GM12864 (cell line): ENCODE measurements at regions not wholly inside any gene's neighbourhood (a gene's known extent, or its start where the extent isn't known, plus 50 kb on each side); places are given as distances from the start of the nearest gene placed in this dataset.
"Not testable (repeated sequence)": the region's sequence is repeated elsewhere in the genome, so short reads cannot be mapped to it uniquely, and the experiment has no call there.

ENCODE experiments used
- DNase-seq: peaks from one replicate; pipeline ENCODE4 v3.0.0-alpha.2; 2011; ENCODE audit warnings: low read depth
- H3K4me3 ChIP-seq: 2 replicates; pipeline ENCODE4 v1.5.1; 2011; ENCODE audit warnings: mild to moderate bottlenecking, low read depth, low read length, control low read depth
- TF ChIP-seq, protein P1 (sequence below): IDR thresholded peaks from 2 replicates; pipeline ENCODE4 v1.5.1; 2011; ENCODE audit warnings: low read depth, mild to moderate bottlenecking, moderate library complexity, low read length, control low read depth, inconsistent platforms; ENCODE audit errors: missing control alignments

DNA sequence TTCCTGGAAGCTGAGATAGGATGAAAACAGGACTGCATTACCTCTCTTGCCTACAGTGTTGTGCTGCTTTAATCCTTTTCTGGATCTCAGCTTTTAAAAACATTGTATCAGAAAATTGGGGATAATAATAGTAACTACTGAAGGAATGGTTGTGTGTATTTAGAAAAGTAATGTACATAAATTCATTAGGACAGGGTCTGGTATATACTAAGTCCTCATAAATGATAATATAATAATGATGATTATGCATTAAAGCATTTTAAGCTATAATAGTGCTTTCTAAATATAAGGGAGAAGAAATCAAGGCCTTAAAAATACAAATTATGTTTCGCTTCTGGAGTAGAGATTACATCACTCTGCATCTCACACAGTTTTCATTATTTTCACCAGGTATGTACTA lies 530.1 kb downstream of the ZNF385D start:
- DNase-seq, result no peak
- no peak overlapping the region for H3K4me3 ChIP-seq
- TF ChIP-seq, protein P1, sequence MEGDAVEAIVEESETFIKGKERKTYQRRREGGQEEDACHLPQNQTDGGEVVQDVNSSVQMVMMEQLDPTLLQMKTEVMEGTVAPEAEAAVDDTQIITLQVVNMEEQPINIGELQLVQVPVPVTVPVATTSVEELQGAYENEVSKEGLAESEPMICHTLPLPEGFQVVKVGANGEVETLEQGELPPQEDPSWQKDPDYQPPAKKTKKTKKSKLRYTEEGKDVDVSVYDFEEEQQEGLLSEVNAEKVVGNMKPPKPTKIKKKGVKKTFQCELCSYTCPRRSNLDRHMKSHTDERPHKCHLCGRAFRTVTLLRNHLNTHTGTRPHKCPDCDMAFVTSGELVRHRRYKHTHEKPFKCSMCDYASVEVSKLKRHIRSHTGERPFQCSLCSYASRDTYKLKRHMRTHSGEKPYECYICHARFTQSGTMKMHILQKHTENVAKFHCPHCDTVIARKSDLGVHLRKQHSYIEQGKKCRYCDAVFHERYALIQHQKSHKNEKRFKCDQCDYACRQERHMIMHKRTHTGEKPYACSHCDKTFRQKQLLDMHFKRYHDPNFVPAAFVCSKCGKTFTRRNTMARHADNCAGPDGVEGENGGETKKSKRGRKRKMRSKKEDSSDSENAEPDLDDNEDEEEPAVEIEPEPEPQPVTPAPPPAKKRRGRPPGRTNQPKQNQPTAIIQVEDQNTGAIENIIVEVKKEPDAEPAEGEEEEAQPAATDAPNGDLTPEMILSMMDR, result no peak

- no peak overlapping the region for H3K4me3 ChIP-seq
- DNase-seq, result no peak
- TF ChIP-seq, protein P1, result no peak
Measured at GRCh38 chr3:21216598-21216997, 534.4 kb downstream of the ZNF385D start.

- not testable (repeated sequence) for DNase-seq, H3K4me3 ChIP-seq
Measured at GRCh38 chr3:21204122-21204521, 546.9 kb downstream of the ZNF385D start.

DNA sequence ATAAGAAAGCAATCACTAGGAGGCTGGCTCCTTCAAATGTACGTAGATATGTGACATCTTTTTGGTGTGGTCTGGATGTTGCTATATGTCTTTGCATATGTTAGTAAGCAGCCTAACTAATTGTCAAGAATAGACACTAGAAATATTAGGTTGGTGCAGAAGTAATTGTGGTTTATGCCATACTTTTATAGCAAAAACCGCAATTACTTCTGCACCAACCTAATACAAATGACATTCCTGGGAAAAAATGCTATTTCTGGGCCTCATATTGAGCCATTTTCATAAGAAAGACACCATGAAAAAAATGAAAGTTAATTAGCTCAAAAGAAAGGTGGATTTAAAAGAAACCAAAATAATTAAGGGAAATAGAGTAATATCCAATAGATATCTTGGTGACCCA lies 555.8 kb downstream of the ZNF385D start:
- TF ChIP-seq, protein P1, result no peak
- no peak for DNase-seq
- no peak overlapping the region for H3K4me3 ChIP-seq

DNA sequence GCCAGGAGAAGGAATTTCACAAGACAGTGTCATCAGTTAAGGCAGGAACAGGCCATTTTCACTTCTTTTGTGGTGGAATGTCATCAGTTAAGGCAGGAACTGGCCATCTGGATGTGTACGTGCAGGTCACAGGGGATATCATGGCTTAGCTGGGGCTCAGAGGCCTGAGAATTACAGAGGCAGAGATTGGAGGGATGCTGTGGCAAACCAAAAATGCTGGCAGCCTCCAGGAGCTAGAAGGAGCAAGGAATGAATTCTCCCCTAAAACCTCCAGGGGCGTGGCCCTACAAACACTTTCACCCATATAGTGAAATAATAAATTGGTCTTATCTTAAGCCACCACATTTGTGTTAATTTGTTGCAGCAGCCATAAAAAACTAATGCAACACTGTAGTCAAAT lies 557.0 kb downstream of the ZNF385D start:
- H3K4me3 ChIP-seq, DNase-seq: not testable (repeated sequence)

DNA sequence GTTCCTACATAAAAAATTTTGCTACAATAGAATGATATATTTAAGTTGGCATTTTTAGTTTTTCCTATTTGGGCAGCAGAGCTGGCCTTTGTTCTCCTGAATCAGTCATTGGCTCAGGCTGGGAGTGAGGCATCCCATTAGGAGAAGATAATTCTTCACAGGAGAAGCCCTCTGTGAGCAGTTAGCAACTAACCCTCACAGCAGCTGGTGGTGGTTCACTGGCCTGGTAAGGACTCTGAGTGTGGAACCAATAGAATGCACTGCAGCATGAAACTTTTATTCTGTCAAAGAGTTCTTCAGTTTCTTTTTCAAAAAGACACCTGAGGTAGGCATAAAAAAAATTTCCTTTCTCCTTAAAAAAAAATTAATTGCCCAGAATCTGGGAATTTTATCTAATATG lies 562.6 kb downstream of the ZNF385D start:
- no peak for DNase-seq
- no peak overlapping the region for H3K4me3 ChIP-seq
- TF ChIP-seq, protein P1, result no peak

GRCh38 chr3:21185816-21186314 lies 565.1 kb downstream of the ZNF385D start:
- TF ChIP-seq, protein P1, result no peak
- DNase-seq, result no peak
- H3K4me3 ChIP-seq, result no peak overlapping the region

GRCh38 chr3:21174461-21174860 lies 576.5 kb downstream of the ZNF385D start:
- DNase-seq, result no peak
- H3K4me3 ChIP-seq, result no peak overlapping the region
- TF ChIP-seq, protein P1, result no peak
